Mesothelial cell of epicardium (in vitro differentiated cells): ENCODE measurements at regions not wholly inside any gene's neighbourhood (a gene's known extent, or its start where the extent isn't known, plus 50 kb on each side); places are given as distances from the start of the nearest gene placed in this dataset.

ENCODE experiments used
- DNase-seq, 2 experiments: peaks; one replicate each; pipeline ENCODE4 v3.0.0; 2021; ENCODE audit warnings: low spot score in 2 of 2; ENCODE audit not compliant: unreplicated experiment in 2 of 2
- H3K27ac Mint-ChIP-seq: 2 replicates; pipeline ENCODE4 v1.8.0; 2021; ENCODE audit warnings: mixed read lengths
- H3K27me3 Mint-ChIP-seq: 2 replicates; pipeline ENCODE4 v1.8.0; 2021; ENCODE audit warnings: low read depth, mixed read lengths
- H3K36me3 Mint-ChIP-seq: 2 replicates; pipeline ENCODE4 v1.8.0; 2021; ENCODE audit warnings: mixed read lengths
- H3K4me1 Mint-ChIP-seq: 2 replicates; pipeline ENCODE4 v1.8.0; 2021; ENCODE audit warnings: mixed read lengths
- H3K4me3 Mint-ChIP-seq: 2 replicates; pipeline ENCODE4 v1.8.0; 2021; ENCODE audit warnings: mild to moderate bottlenecking, moderate library complexity, mixed read lengths
- H3K9me3 Mint-ChIP-seq: 2 replicates; pipeline ENCODE4 v1.8.0; 2021; ENCODE audit warnings: mixed read lengths
- CTCF ChIP-seq: fragments of 200-600 bp; sonication (generic); IDR thresholded peaks from one replicate; pipeline ENCODE4 v1.5.0; 2021; ENCODE audit warnings: antibody characterized with exemption; ENCODE audit not compliant: unreplicated experiment

- no peaks in the 10 kb centered on the region for H3K27me3 Mint-ChIP-seq
- H3K27ac Mint-ChIP-seq = no peak overlapping the region
- no peaks in the 10 kb centered on the region for H3K9me3 Mint-ChIP-seq
- H3K4me3 Mint-ChIP-seq = no peak overlapping the region
- DNase-seq = no peak
- no peak for TF ChIP-seq CTCF
- no peaks in the 10 kb centered on the region for H3K36me3 Mint-ChIP-seq
- peaks cover 2% of the 10 kb centered on the region for H3K4me1 Mint-ChIP-seq
Measured at GRCh38 chr4:144531841-144532240, 114.1 kb upstream of the HHIP start.

GRCh38 chr4:144547678-144548298 lies 98.2 kb upstream of the HHIP start:
- Mint-ChIP-seq H3K9me3 (peaks cover 17% of the 10 kb centered on the region), H3K27ac (no peak overlapping the region), H3K4me1 (no peaks in the 10 kb centered on the region), H3K4me3 (no peak overlapping the region), H3K27me3 (no peaks in the 10 kb centered on the region), H3K36me3 (peaks cover 3% of the 10 kb centered on the region)
- DNase-seq = no peak
- TF ChIP-seq CTCF = no peak

GRCh38 chr4:144556636-144557035 lies 89.3 kb upstream of the HHIP start:
- DNase-seq = no peak
- Mint-ChIP-seq H3K4me3 (no peak overlapping the region), H3K27ac (no peak overlapping the region), H3K9me3 (no peaks in the 10 kb centered on the region), H3K4me1 (peaks cover 1% of the 10 kb centered on the region), H3K36me3 (no peaks in the 10 kb centered on the region), H3K27me3 (no peaks in the 10 kb centered on the region)
- TF ChIP-seq CTCF = no peak

- Mint-ChIP-seq H3K36me3 (no peaks in the 10 kb centered on the region), H3K27ac (no peak overlapping the region), H3K9me3 (no peaks in the 10 kb centered on the region), H3K4me1 (peaks cover 8% of the 10 kb centered on the region), H3K4me3 (no peak overlapping the region), H3K27me3 (no peaks in the 10 kb centered on the region)
- DNase-seq = no peak
- TF ChIP-seq CTCF = no peak
Measured at GRCh38 chr4:144557404-144557803, 88.6 kb upstream of the HHIP start.

- H3K27me3 Mint-ChIP-seq = no peaks in the 10 kb centered on the region
- no peak overlapping the region for H3K4me3 Mint-ChIP-seq
- H3K9me3 Mint-ChIP-seq = no peaks in the 10 kb centered on the region
- H3K4me1 Mint-ChIP-seq = peaks cover 12% of the 10 kb centered on the region
- no peak for DNase-seq
- TF ChIP-seq CTCF = no peak
- no peak overlapping the region for H3K27ac Mint-ChIP-seq
- no peaks in the 10 kb centered on the region for H3K36me3 Mint-ChIP-seq
Measured at GRCh38 chr4:144562019-144562705, 83.8 kb upstream of the HHIP start.
